ENCODE measurements at regions not wholly inside any gene's neighbourhood (a gene's known extent, or its start where the extent isn't known, plus 50 kb on each side); places are given as distances from the start of the nearest gene placed in this dataset.

GRCh38 chr11:69931994-69932910 is 113.0 kb upstream of the FGF3 start:
- no peak for DNase-seq
- no peak overlapping the region for H3K27ac Mint-ChIP-seq
- Histone ChIP-seq H3K4me2 (replicated peaks; ENCODE audit: low read depth, low read length, poor library complexity, severe bottlenecking) (no peak overlapping the region), H3K27ac (ENCODE audit: low read length in 2 of 2) (no peak overlapping the region), H3K4me1 (ENCODE audit: control insufficient read depth in 2 of 2, insufficient read depth in 2 of 2, low read length in 2 of 2) (no peaks in the 10 kb centered on the region), H4K20me1 (ENCODE audit: control insufficient read depth, insufficient read depth, low read length, poor library complexity, severe bottlenecking) (no peaks in the 10 kb centered on the region), H3K27me3 (replicated peaks in 1 of 4; ENCODE audit: control extremely low read depth in 1 of 4, control insufficient read depth in 3 of 4, insufficient read depth in 4 of 4, low read length in 3 of 4) (peaks cover 0 to 20% (median 2%) of the 10 kb centered on the region in 4 experiments), H3K36me3 (replicated peaks in 1 of 2; ENCODE audit: control extremely low read depth in 1 of 2, control insufficient read depth in 1 of 2, extremely low read depth in 1 of 2, insufficient read depth in 2 of 2, low read length in 1 of 2) (no peaks in the 10 kb centered on the region), H2AFZ (ENCODE audit: insufficient read depth, low read depth, low read length, poor library complexity, severe bottlenecking) (no peak overlapping the region), H3K9ac (ENCODE audit: low read length) (no peak overlapping the region), H3K79me2 (ENCODE audit: control insufficient read depth, insufficient read depth, low read length) (no peaks in the 10 kb centered on the region), H3K4me3 (ENCODE audit: control extremely low read depth in 1 of 5, extremely low read depth in 1 of 5, insufficient read depth in 1 of 5, low read depth in 2 of 5, low read length in 4 of 5) (no peak overlapping the region), H3K9me3 (ENCODE audit: control extremely low read depth in 1 of 3, control insufficient read depth in 2 of 3, insufficient read depth in 1 of 3, low read length in 2 of 3) (peaks cover 0 to 9% (median 0%) of the 10 kb centered on the region in 3 donors)
- H3K4me1 Mint-ChIP-seq: no peaks in the 10 kb centered on the region
- POLR2A ChIA-PET: no interaction called here
- ATAC-seq (ENCODE audit: low read depth): no peak
- intact Hi-C loops (cut with micrococcal nuclease): no loop called here
- H3K4me3 Mint-ChIP-seq: no peak overlapping the region
- peaks cover 7% of the 10 kb centered on the region for H3K9me3 Mint-ChIP-seq (ENCODE audit: insufficient read depth)
- TF ChIP-seq CTCF (IDR thresholded peaks at IDR 0.05) (no peak), EZH2 (IDR thresholded peaks at IDR 0.05; ENCODE audit: borderline replicate concordance, insufficient read depth, low read depth, low read length, poor library complexity, severe bottlenecking) (no peak)
- 88% methylated on average over 8 of the region's 11 CpGs for WGBS (ENCODE audit: insufficient coverage)
- H3K27me3 Mint-ChIP-seq: peaks cover 42% of the 10 kb centered on the region
- CTCF ChIA-PET: no interaction called here

- WGBS (ENCODE audit: insufficient coverage): 95% methylated on average over 13 of the region's 13 CpGs
- TF ChIP-seq CTCF (IDR thresholded peaks at IDR 0.05): no peak
- no peak for TF ChIP-seq EZH2 (IDR thresholded peaks at IDR 0.05; ENCODE audit: borderline replicate concordance, insufficient read depth, low read depth, low read length, poor library complexity, severe bottlenecking)
- no peak overlapping the region for H3K4me3 ChIP-seq (ENCODE audit: control extremely low read depth in 1 of 5, extremely low read depth in 1 of 5, insufficient read depth in 1 of 5, low read depth in 2 of 5, low read length in 4 of 5)
- no peaks in the 10 kb centered on the region for H3K79me2 ChIP-seq (ENCODE audit: control insufficient read depth, insufficient read depth, low read length)
- CTCF ChIA-PET: no interaction called here
- H3K9me3 Mint-ChIP-seq (ENCODE audit: insufficient read depth): peaks cover 4% of the 10 kb centered on the region
- peaks cover 27% of the 10 kb centered on the region for H3K27me3 Mint-ChIP-seq
- peaks cover 0 to 7% (median 0%) of the 10 kb centered on the region in 4 experiments for H3K27me3 ChIP-seq (replicated peaks in 1 of 4; ENCODE audit: control extremely low read depth in 1 of 4, control insufficient read depth in 3 of 4, insufficient read depth in 4 of 4, low read length in 3 of 4)
- DNase-seq (no peak), ATAC-seq (ENCODE audit: low read depth) (no peak)
- intact Hi-C loops (cut with micrococcal nuclease): no loop called here
- H3K9me3 ChIP-seq (ENCODE audit: control extremely low read depth in 1 of 3, control insufficient read depth in 2 of 3, insufficient read depth in 1 of 3, low read length in 2 of 3): peaks cover 0 to 11% (median 0%) of the 10 kb centered on the region in 3 donors
- no peak overlapping the region for H3K27ac ChIP-seq (ENCODE audit: low read length in 2 of 2)
- H3K4me2 ChIP-seq (replicated peaks; ENCODE audit: low read depth, low read length, poor library complexity, severe bottlenecking): no peak overlapping the region
- no peak overlapping the region for H2AFZ ChIP-seq (ENCODE audit: insufficient read depth, low read depth, low read length, poor library complexity, severe bottlenecking)
- no peak overlapping the region for H3K4me3 Mint-ChIP-seq
- no peaks in the 10 kb centered on the region for H3K36me3 ChIP-seq (replicated peaks in 1 of 2; ENCODE audit: control extremely low read depth in 1 of 2, control insufficient read depth in 1 of 2, extremely low read depth in 1 of 2, insufficient read depth in 2 of 2, low read length in 1 of 2)
- no peak overlapping the region for H3K9ac ChIP-seq (ENCODE audit: low read length)
- POLR2A ChIA-PET: no interaction called here
- H4K20me1 ChIP-seq (ENCODE audit: control insufficient read depth, insufficient read depth, low read length, poor library complexity, severe bottlenecking): no peaks in the 10 kb centered on the region
- no peak overlapping the region for H3K27ac Mint-ChIP-seq
- no peaks in the 10 kb centered on the region for H3K4me1 Mint-ChIP-seq
- H3K4me1 ChIP-seq (ENCODE audit: control insufficient read depth in 2 of 2, insufficient read depth in 2 of 2, low read length in 2 of 2): no peaks in the 10 kb centered on the region
Measured at GRCh38 chr11:69934861-69935494, 115.8 kb upstream of the FGF3 start.
